ENCODE measurements at regions not wholly inside any gene's neighbourhood (a gene's known extent, or its start where the extent isn't known, plus 50 kb on each side); places are given as distances from the start of the nearest gene placed in this dataset.

DNA sequence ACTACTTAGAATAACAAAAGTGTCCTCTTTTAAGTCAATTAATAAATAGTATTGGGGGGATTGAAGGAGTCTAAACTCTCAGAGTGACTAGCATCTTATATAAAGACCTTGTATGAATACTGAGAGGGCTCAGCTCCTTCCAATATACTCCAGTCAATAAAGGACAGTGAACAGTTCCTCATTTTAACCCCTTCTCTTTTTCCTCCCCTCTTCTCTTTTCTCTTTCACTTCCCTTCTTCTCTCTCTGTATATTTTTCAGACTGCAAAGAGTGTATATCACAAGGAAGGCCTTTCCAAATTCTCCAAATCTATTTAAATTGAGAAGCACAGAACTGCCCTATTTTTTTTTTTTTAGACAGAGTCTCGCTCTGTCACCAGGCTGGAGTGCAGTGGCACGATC, 99.5 kb downstream of the CD164 start:
- no peaks in the 10 kb centered on the region for H3K4me1 ChIP-seq (ENCODE audit: control insufficient read depth in 3 of 3, insufficient read depth in 3 of 3, low read length in 3 of 3)
- H3K4me3 ChIP-seq (ENCODE audit: low read length in 3 of 3): no peak overlapping the region
- H3K36me3 ChIP-seq (ENCODE audit: control insufficient read depth in 3 of 3, insufficient read depth in 3 of 3, low read length in 3 of 3): no peaks in the 10 kb centered on the region
- no peak overlapping the region for H3K9ac ChIP-seq (ENCODE audit: low read depth in 1 of 3, low read length in 3 of 3)
- no peak overlapping the region for H3K27ac ChIP-seq (ENCODE audit: low read depth, low read length)
- H3K9me3 ChIP-seq (ENCODE audit: control insufficient read depth in 3 of 3, low read length in 3 of 3): no peaks in the 10 kb centered on the region
- no peaks in the 10 kb centered on the region for H3K27me3 ChIP-seq (ENCODE audit: control insufficient read depth in 3 of 3, insufficient read depth in 3 of 3, low read length in 3 of 3)

GRCh38 chr6:109279628-109280027, 102.6 kb downstream of the CD164 start:
- Histone ChIP-seq H3K36me3 (ENCODE audit: control insufficient read depth in 3 of 3, insufficient read depth in 3 of 3, low read length in 3 of 3) (no peaks in the 10 kb centered on the region), H3K4me3 (ENCODE audit: low read length in 3 of 3) (no peak overlapping the region), H3K4me1 (ENCODE audit: control insufficient read depth in 3 of 3, insufficient read depth in 3 of 3, low read length in 3 of 3) (no peaks in the 10 kb centered on the region), H3K27ac (ENCODE audit: low read depth, low read length) (no peak overlapping the region), H3K9ac (ENCODE audit: low read depth in 1 of 3, low read length in 3 of 3) (no peak overlapping the region), H3K27me3 (ENCODE audit: control insufficient read depth in 3 of 3, insufficient read depth in 3 of 3, low read length in 3 of 3) (no peaks in the 10 kb centered on the region), H3K9me3 (ENCODE audit: control insufficient read depth in 3 of 3, low read length in 3 of 3) (no peaks in the 10 kb centered on the region)

- Histone ChIP-seq H3K27ac (ENCODE audit: low read depth, low read length) (no peak overlapping the region), H3K36me3 (ENCODE audit: control insufficient read depth in 3 of 3, insufficient read depth in 3 of 3, low read length in 3 of 3) (no peaks in the 10 kb centered on the region), H3K27me3 (ENCODE audit: control insufficient read depth in 3 of 3, insufficient read depth in 3 of 3, low read length in 3 of 3) (no peaks in the 10 kb centered on the region), H3K9me3 (ENCODE audit: control insufficient read depth in 3 of 3, low read length in 3 of 3) (no peaks in the 10 kb centered on the region), H3K4me1 (ENCODE audit: control insufficient read depth in 3 of 3, insufficient read depth in 3 of 3, low read length in 3 of 3) (no peaks in the 10 kb centered on the region), H3K9ac (ENCODE audit: low read depth in 1 of 3, low read length in 3 of 3) (no peak overlapping the region), H3K4me3 (ENCODE audit: low read length in 3 of 3) (no peak overlapping the region)
These were observed 110.6 kb downstream of the CD164 start for GRCh38 chr6:109271622-109272021.

GRCh38 chr6:109269953-109270517, 112.2 kb downstream of the CD164 start:
- Histone ChIP-seq H3K27ac (ENCODE audit: low read depth, low read length) (no peak overlapping the region), H3K36me3 (ENCODE audit: control insufficient read depth in 3 of 3, insufficient read depth in 3 of 3, low read length in 3 of 3) (no peaks in the 10 kb centered on the region), H3K4me1 (ENCODE audit: control insufficient read depth in 3 of 3, insufficient read depth in 3 of 3, low read length in 3 of 3) (no peaks in the 10 kb centered on the region), H3K4me3 (ENCODE audit: low read length in 3 of 3) (no peak overlapping the region), H3K9me3 (ENCODE audit: control insufficient read depth in 3 of 3, low read length in 3 of 3) (no peaks in the 10 kb centered on the region), H3K9ac (ENCODE audit: low read depth in 1 of 3, low read length in 3 of 3) (no peak overlapping the region), H3K27me3 (ENCODE audit: control insufficient read depth in 3 of 3, insufficient read depth in 3 of 3, low read length in 3 of 3) (no peaks in the 10 kb centered on the region)

GRCh38 chr6:109269057-109269456, 113.2 kb downstream of the CD164 start:
- Histone ChIP-seq H3K27me3 (ENCODE audit: control insufficient read depth in 3 of 3, insufficient read depth in 3 of 3, low read length in 3 of 3) (no peaks in the 10 kb centered on the region), H3K36me3 (ENCODE audit: control insufficient read depth in 3 of 3, insufficient read depth in 3 of 3, low read length in 3 of 3) (no peaks in the 10 kb centered on the region), H3K27ac (ENCODE audit: low read depth, low read length) (no peak overlapping the region), H3K9me3 (ENCODE audit: control insufficient read depth in 3 of 3, low read length in 3 of 3) (no peaks in the 10 kb centered on the region), H3K9ac (ENCODE audit: low read depth in 1 of 3, low read length in 3 of 3) (no peak overlapping the region), H3K4me1 (ENCODE audit: control insufficient read depth in 3 of 3, insufficient read depth in 3 of 3, low read length in 3 of 3) (no peaks in the 10 kb centered on the region), H3K4me3 (ENCODE audit: low read length in 3 of 3) (no peak overlapping the region)

- H3K4me3 ChIP-seq (ENCODE audit: low read length in 3 of 3): no peak overlapping the region
- H3K9ac ChIP-seq (ENCODE audit: low read depth in 1 of 3, low read length in 3 of 3): no peak overlapping the region
- H3K36me3 ChIP-seq (ENCODE audit: control insufficient read depth in 3 of 3, insufficient read depth in 3 of 3, low read length in 3 of 3): no peaks in the 10 kb centered on the region
- no peaks in the 10 kb centered on the region for H3K27me3 ChIP-seq (ENCODE audit: control insufficient read depth in 3 of 3, insufficient read depth in 3 of 3, low read length in 3 of 3)
- H3K27ac ChIP-seq (ENCODE audit: low read depth, low read length): no peak overlapping the region
- no peaks in the 10 kb centered on the region for H3K9me3 ChIP-seq (ENCODE audit: control insufficient read depth in 3 of 3, low read length in 3 of 3)
- no peaks in the 10 kb centered on the region for H3K4me1 ChIP-seq (ENCODE audit: control insufficient read depth in 3 of 3, insufficient read depth in 3 of 3, low read length in 3 of 3)
These were observed 116.7 kb downstream of the CD164 start for GRCh38 chr6:109265530-109265929.

- Histone ChIP-seq H3K27ac (ENCODE audit: low read depth, low read length) (no peak overlapping the region), H3K9ac (ENCODE audit: low read depth in 1 of 3, low read length in 3 of 3) (no peak overlapping the region), H3K9me3 (ENCODE audit: control insufficient read depth in 3 of 3, low read length in 3 of 3) (no peaks in the 10 kb centered on the region), H3K27me3 (ENCODE audit: control insufficient read depth in 3 of 3, insufficient read depth in 3 of 3, low read length in 3 of 3) (no peaks in the 10 kb centered on the region), H3K4me1 (ENCODE audit: control insufficient read depth in 3 of 3, insufficient read depth in 3 of 3, low read length in 3 of 3) (no peaks in the 10 kb centered on the region), H3K36me3 (ENCODE audit: control insufficient read depth in 3 of 3, insufficient read depth in 3 of 3, low read length in 3 of 3) (no peaks in the 10 kb centered on the region), H3K4me3 (ENCODE audit: low read length in 3 of 3) (no peak overlapping the region)
These were observed 118.2 kb downstream of the CD164 start for GRCh38 chr6:109263873-109264700.

- H3K27me3 ChIP-seq (ENCODE audit: control insufficient read depth in 3 of 3, insufficient read depth in 3 of 3, low read length in 3 of 3): no peaks in the 10 kb centered on the region
- H3K9ac ChIP-seq (ENCODE audit: low read depth in 1 of 3, low read length in 3 of 3): no peak overlapping the region
- no peaks in the 10 kb centered on the region for H3K4me1 ChIP-seq (ENCODE audit: control insufficient read depth in 3 of 3, insufficient read depth in 3 of 3, low read length in 3 of 3)
- no peaks in the 10 kb centered on the region for H3K9me3 ChIP-seq (ENCODE audit: control insufficient read depth in 3 of 3, low read length in 3 of 3)
- H3K36me3 ChIP-seq (ENCODE audit: control insufficient read depth in 3 of 3, insufficient read depth in 3 of 3, low read length in 3 of 3): no peaks in the 10 kb centered on the region
- no peak overlapping the region for H3K27ac ChIP-seq (ENCODE audit: low read depth, low read length)
- no peak overlapping the region for H3K4me3 ChIP-seq (ENCODE audit: low read length in 3 of 3)
These were observed 120.0 kb downstream of the CD164 start for GRCh38 chr6:109262261-109262660.

- Histone ChIP-seq H3K36me3 (ENCODE audit: control insufficient read depth in 3 of 3, insufficient read depth in 3 of 3, low read length in 3 of 3) (no peaks in the 10 kb centered on the region), H3K27ac (ENCODE audit: low read depth, low read length) (no peak overlapping the region), H3K4me3 (ENCODE audit: low read length in 3 of 3) (no peak overlapping the region), H3K4me1 (ENCODE audit: control insufficient read depth in 3 of 3, insufficient read depth in 3 of 3, low read length in 3 of 3) (no peaks in the 10 kb centered on the region), H3K27me3 (ENCODE audit: control insufficient read depth in 3 of 3, insufficient read depth in 3 of 3, low read length in 3 of 3) (no peaks in the 10 kb centered on the region), H3K9me3 (ENCODE audit: control insufficient read depth in 3 of 3, low read length in 3 of 3) (no peaks in the 10 kb centered on the region), H3K9ac (ENCODE audit: low read depth in 1 of 3, low read length in 3 of 3) (no peak overlapping the region)
These were observed 120.5 kb downstream of the CD164 start for GRCh38 chr6:109261811-109262210.

GRCh38 chr6:109260701-109261100, 121.6 kb downstream of the CD164 start:
- Histone ChIP-seq H3K4me3 (ENCODE audit: low read length in 3 of 3) (no peak overlapping the region), H3K9me3 (ENCODE audit: control insufficient read depth in 3 of 3, low read length in 3 of 3) (no peaks in the 10 kb centered on the region), H3K36me3 (ENCODE audit: control insufficient read depth in 3 of 3, insufficient read depth in 3 of 3, low read length in 3 of 3) (no peaks in the 10 kb centered on the region), H3K4me1 (ENCODE audit: control insufficient read depth in 3 of 3, insufficient read depth in 3 of 3, low read length in 3 of 3) (no peaks in the 10 kb centered on the region), H3K27me3 (ENCODE audit: control insufficient read depth in 3 of 3, insufficient read depth in 3 of 3, low read length in 3 of 3) (no peaks in the 10 kb centered on the region), H3K27ac (ENCODE audit: low read depth, low read length) (no peak overlapping the region), H3K9ac (ENCODE audit: low read depth in 1 of 3, low read length in 3 of 3) (no peak overlapping the region)

Measured in skeletal muscle tissue (tissue), 3 donors.